Osteocyte (in vitro differentiated cells): ENCODE measurements at regions not wholly inside any gene's neighbourhood (a gene's known extent, or its start where the extent isn't known, plus 50 kb on each side); places are given as distances from the start of the nearest gene placed in this dataset.

Experiments used
- DNase-seq: peaks from one replicate; pipeline ENCODE4 v3.0.0; 2021; ENCODE audit warnings: mixed read lengths; ENCODE audit not compliant: unreplicated experiment; ENCODE audit errors: extremely low spot score
- H3K27ac Mint-ChIP-seq: one replicate; pipeline ENCODE4 v1.8.0; 2021; ENCODE audit warnings: mild to moderate bottlenecking, mixed read lengths; ENCODE audit not compliant: unreplicated experiment
- H3K27me3 Mint-ChIP-seq: one replicate; pipeline ENCODE4 v1.8.0; 2021; ENCODE audit warnings: mixed read lengths; ENCODE audit not compliant: unreplicated experiment
- H3K36me3 Mint-ChIP-seq: one replicate; pipeline ENCODE4 v1.8.0; 2021; ENCODE audit warnings: mixed read lengths; ENCODE audit not compliant: unreplicated experiment
- H3K4me1 Mint-ChIP-seq: one replicate; pipeline ENCODE4 v1.8.0; 2021; ENCODE audit warnings: mixed read lengths; ENCODE audit not compliant: unreplicated experiment
- H3K4me3 Mint-ChIP-seq: one replicate; pipeline ENCODE4 v1.8.0; 2021; ENCODE audit warnings: mild to moderate bottlenecking, moderate library complexity, mixed read lengths; ENCODE audit not compliant: unreplicated experiment
- H3K9me3 Mint-ChIP-seq: one replicate; pipeline ENCODE4 v1.8.0; 2021; ENCODE audit warnings: mixed read lengths; ENCODE audit not compliant: unreplicated experiment
- CTCF ChIP-seq: fragments of 200-600 bp; sonication (generic); IDR thresholded peaks from 2 replicates; pipeline ENCODE4 v1.5.0; 2021; ENCODE audit warnings: antibody characterized with exemption, mild to moderate bottlenecking, moderate library complexity

- no peak for DNase-seq
- TF ChIP-seq CTCF = no peak
- Mint-ChIP-seq H3K36me3 (no peaks in the 10 kb centered on the region), H3K9me3 (no peaks in the 10 kb centered on the region), H3K27ac (no peak overlapping the region), H3K4me3 (no peak overlapping the region), H3K4me1 (no peaks in the 10 kb centered on the region), H3K27me3 (no peaks in the 10 kb centered on the region)
Observed at GRCh38 chr7:125481323-125481722, 551.7 kb upstream of the POT1 start.

GRCh38 chr7:125480762-125481161 lies 551.1 kb upstream of the POT1 start:
- no peaks in the 10 kb centered on the region for H3K36me3 Mint-ChIP-seq
- no peaks in the 10 kb centered on the region for H3K9me3 Mint-ChIP-seq
- H3K27ac Mint-ChIP-seq = no peak overlapping the region
- TF ChIP-seq CTCF = no peak
- H3K4me3 Mint-ChIP-seq = no peak overlapping the region
- no peak for DNase-seq
- H3K4me1 Mint-ChIP-seq = no peaks in the 10 kb centered on the region
- H3K27me3 Mint-ChIP-seq = no peaks in the 10 kb centered on the region

GRCh38 chr7:125468855-125469174 lies 539.2 kb upstream of the POT1 start:
- H3K27me3 Mint-ChIP-seq = no peaks in the 10 kb centered on the region
- H3K9me3 Mint-ChIP-seq = no peaks in the 10 kb centered on the region
- no peak overlapping the region for H3K27ac Mint-ChIP-seq
- H3K36me3 Mint-ChIP-seq = no peaks in the 10 kb centered on the region
- DNase-seq = no peak
- H3K4me3 Mint-ChIP-seq = no peak overlapping the region
- TF ChIP-seq CTCF = no peak
- peaks cover 9% of the 10 kb centered on the region for H3K4me1 Mint-ChIP-seq

- Mint-ChIP-seq H3K4me1 (peaks cover 9% of the 10 kb centered on the region), H3K36me3 (no peaks in the 10 kb centered on the region), H3K4me3 (no peak overlapping the region), H3K27ac (no peak overlapping the region), H3K9me3 (no peaks in the 10 kb centered on the region), H3K27me3 (no peaks in the 10 kb centered on the region)
- no peak for TF ChIP-seq CTCF
- DNase-seq = no peak
Observed at GRCh38 chr7:125467996-125468854, 538.6 kb upstream of the POT1 start.

- TF ChIP-seq CTCF = no peak
- Mint-ChIP-seq H3K9me3 (peaks cover 2% of the 10 kb centered on the region), H3K27me3 (no peaks in the 10 kb centered on the region), H3K36me3 (no peaks in the 10 kb centered on the region), H3K27ac (peak overlapping the region; percentile 6), H3K4me3 (no peak overlapping the region), H3K4me1 (peaks cover 9% of the 10 kb centered on the region)
- DNase-seq = no peak
Observed at GRCh38 chr7:125465527-125465926, 535.9 kb upstream of the POT1 start.
